Karpas-422 (cell line): ENCODE measurements at regions not wholly inside any gene's neighbourhood (a gene's known extent, or its start where the extent isn't known, plus 50 kb on each side); places are given as distances from the start of the nearest gene placed in this dataset.

ENCODE experiments used
- DNase-seq: peaks from one replicate; pipeline ENCODE4 v3.0.0-alpha.2; 2015
- H2AFZ ChIP-seq: fragments of 200-600 bp; sonication (generic); 2 replicates; pipeline ENCODE4 v1.6.1; 2014; ENCODE audit warnings: antibody characterized with exemption, low read length, mixed read lengths
- H3K27ac ChIP-seq: fragments of 200-600 bp; sonication (generic); 2 replicates; pipeline ENCODE4 v1.5.1; 2014; ENCODE audit warnings: mild to moderate bottlenecking, low read length, moderate library complexity
- H3K27me3 ChIP-seq: fragments of 200-600 bp; sonication (generic); 2 replicates; pipeline ENCODE4 v1.6.1; 2014; ENCODE audit warnings: low read length, mixed read lengths
- H3K36me3 ChIP-seq: fragments of 200-600 bp; sonication (generic); 2 replicates; pipeline ENCODE4 v1.6.1; 2014; ENCODE audit warnings: low read length, mixed read lengths; ENCODE audit not compliant: insufficient read depth
- H3K4me1 ChIP-seq: fragments of 200-600 bp; sonication (generic); 2 replicates; pipeline ENCODE4 v1.6.1; 2014; ENCODE audit warnings: mild to moderate bottlenecking, low read length, mixed read lengths
- H3K4me2 ChIP-seq: fragments of 200-600 bp; sonication (generic); 2 replicates; pipeline ENCODE4 v1.6.1; 2014; ENCODE audit warnings: low read length, low read depth, mild to moderate bottlenecking; ENCODE audit not compliant: poor library complexity, severe bottlenecking
- H3K4me3 ChIP-seq: fragments of 200-600 bp; sonication (generic); 2 replicates; pipeline ENCODE4 v1.5.1; 2014; ENCODE audit warnings: mild to moderate bottlenecking, antibody characterized with exemption, low read length, mixed read lengths
- H3K79me2 ChIP-seq: fragments of 200-600 bp; sonication (generic); 2 replicates; pipeline ENCODE4 v1.6.1; 2014; ENCODE audit warnings: mild to moderate bottlenecking, low read length, mixed read lengths
- H3K9ac ChIP-seq: fragments of 200-600 bp; sonication (generic); 2 replicates; pipeline ENCODE4 v1.6.0; 2014; ENCODE audit warnings: low read length
- H3K9me2 ChIP-seq: fragments of 200-600 bp; sonication (generic), shearing (Covaris generic); replicated peaks from 2 replicates; pipeline ENCODE4 v1.6.0; 2014; ENCODE audit warnings: mild to moderate bottlenecking, low read length, moderate library complexity; ENCODE audit not compliant: insufficient read depth
- H3K9me3 ChIP-seq: fragments of 300-700, 200-600 bp; sonication (generic); 2 replicates; pipeline ENCODE4 v1.6.1; 2014; ENCODE audit warnings: low read length, mixed read lengths
- H4K20me1 ChIP-seq: fragments of 200-600 bp; sonication (generic); 2 replicates; pipeline ENCODE4 v1.6.1; 2014; ENCODE audit warnings: mild to moderate bottlenecking, antibody characterized with exemption, low read length, low read depth; ENCODE audit not compliant: insufficient read depth

- Histone ChIP-seq H2AFZ (no peak overlapping the region), H3K27me3 (no peaks in the 10 kb centered on the region), H3K27ac (no peak overlapping the region), H3K4me3 (no peak overlapping the region), H3K9me3 (no peaks in the 10 kb centered on the region), H3K36me3 (no peaks in the 10 kb centered on the region), H3K9me2 (no peaks in the 10 kb centered on the region), H3K79me2 (no peaks in the 10 kb centered on the region), H3K9ac (no peak overlapping the region), H3K4me1 (no peaks in the 10 kb centered on the region), H3K4me2 (no peak overlapping the region), H4K20me1 (no peaks in the 10 kb centered on the region)
- DNase-seq: no peak
These were observed 244.7 kb upstream of the POU3F1 start for GRCh38 chr1:38291336-38291735.

- Histone ChIP-seq H3K4me1 (no peaks in the 10 kb centered on the region), H2AFZ (no peak overlapping the region), H3K9me2 (no peaks in the 10 kb centered on the region), H3K27ac (no peak overlapping the region), H3K79me2 (no peaks in the 10 kb centered on the region), H4K20me1 (no peaks in the 10 kb centered on the region), H3K27me3 (no peaks in the 10 kb centered on the region), H3K4me2 (no peak overlapping the region), H3K4me3 (no peak overlapping the region), H3K9ac (no peak overlapping the region), H3K9me3 (no peaks in the 10 kb centered on the region), H3K36me3 (no peaks in the 10 kb centered on the region)
- no peak for DNase-seq
These were observed 242.4 kb upstream of the POU3F1 start for GRCh38 chr1:38289034-38289433.

- no peak for DNase-seq
- H2AFZ ChIP-seq: no peak overlapping the region
- H3K9ac ChIP-seq: no peak overlapping the region
- no peak overlapping the region for H3K27ac ChIP-seq
- H3K9me2 ChIP-seq: no peaks in the 10 kb centered on the region
- no peaks in the 10 kb centered on the region for H4K20me1 ChIP-seq
- H3K79me2 ChIP-seq: no peaks in the 10 kb centered on the region
- no peak overlapping the region for H3K4me3 ChIP-seq
- no peaks in the 10 kb centered on the region for H3K9me3 ChIP-seq
- H3K4me2 ChIP-seq: no peak overlapping the region
- H3K27me3 ChIP-seq: no peaks in the 10 kb centered on the region
- no peaks in the 10 kb centered on the region for H3K4me1 ChIP-seq
- H3K36me3 ChIP-seq: no peaks in the 10 kb centered on the region
These were observed 241.0 kb upstream of the POU3F1 start for GRCh38 chr1:38287547-38287946.

GRCh38 chr1:38287036-38287435 is 240.4 kb upstream of the POU3F1 start:
- H3K9me2 ChIP-seq: no peaks in the 10 kb centered on the region
- H3K4me1 ChIP-seq: no peaks in the 10 kb centered on the region
- H4K20me1 ChIP-seq: no peaks in the 10 kb centered on the region
- no peak overlapping the region for H3K27ac ChIP-seq
- H3K4me3 ChIP-seq: no peak overlapping the region
- H3K79me2 ChIP-seq: no peaks in the 10 kb centered on the region
- DNase-seq: no peak
- H3K27me3 ChIP-seq: no peaks in the 10 kb centered on the region
- no peak overlapping the region for H2AFZ ChIP-seq
- no peak overlapping the region for H3K4me2 ChIP-seq
- H3K9me3 ChIP-seq: no peaks in the 10 kb centered on the region
- H3K9ac ChIP-seq: no peak overlapping the region
- no peaks in the 10 kb centered on the region for H3K36me3 ChIP-seq

GRCh38 chr1:38285807-38286530 is 239.4 kb upstream of the POU3F1 start:
- H3K79me2 ChIP-seq: no peaks in the 10 kb centered on the region
- no peaks in the 10 kb centered on the region for H4K20me1 ChIP-seq
- no peak overlapping the region for H3K4me3 ChIP-seq
- no peak for DNase-seq
- H3K27ac ChIP-seq: no peak overlapping the region
- H3K9me3 ChIP-seq: no peaks in the 10 kb centered on the region
- no peak overlapping the region for H2AFZ ChIP-seq
- H3K27me3 ChIP-seq: no peaks in the 10 kb centered on the region
- no peak overlapping the region for H3K4me2 ChIP-seq
- H3K4me1 ChIP-seq: no peaks in the 10 kb centered on the region
- no peaks in the 10 kb centered on the region for H3K36me3 ChIP-seq
- H3K9me2 ChIP-seq: no peaks in the 10 kb centered on the region
- H3K9ac ChIP-seq: no peak overlapping the region

GRCh38 chr1:38284953-38285352 is 238.4 kb upstream of the POU3F1 start:
- Histone ChIP-seq H3K4me1 (no peaks in the 10 kb centered on the region), H3K9ac (no peak overlapping the region), H3K27me3 (no peaks in the 10 kb centered on the region), H3K4me3 (no peak overlapping the region), H3K79me2 (no peaks in the 10 kb centered on the region), H3K9me2 (no peaks in the 10 kb centered on the region), H2AFZ (no peak overlapping the region), H3K27ac (no peak overlapping the region), H3K4me2 (no peak overlapping the region), H3K9me3 (no peaks in the 10 kb centered on the region), H3K36me3 (no peaks in the 10 kb centered on the region), H4K20me1 (no peaks in the 10 kb centered on the region)
- DNase-seq: no peak

GRCh38 chr1:38283696-38284470 is 237.3 kb upstream of the POU3F1 start:
- Histone ChIP-seq H3K4me1 (no peaks in the 10 kb centered on the region), H3K9me3 (peaks cover 3% of the 10 kb centered on the region), H3K4me2 (no peak overlapping the region), H3K27ac (no peak overlapping the region), H2AFZ (no peak overlapping the region), H3K9me2 (no peaks in the 10 kb centered on the region), H3K9ac (no peak overlapping the region), H4K20me1 (no peaks in the 10 kb centered on the region), H3K27me3 (no peaks in the 10 kb centered on the region), H3K79me2 (no peaks in the 10 kb centered on the region), H3K4me3 (no peak overlapping the region), H3K36me3 (no peaks in the 10 kb centered on the region)
- no peak for DNase-seq

GRCh38 chr1:38279148-38279547 is 232.6 kb upstream of the POU3F1 start:
- Histone ChIP-seq H3K9me2 (no peaks in the 10 kb centered on the region), H3K4me2 (no peak overlapping the region), H2AFZ (no peak overlapping the region), H3K36me3 (no peaks in the 10 kb centered on the region), H3K4me1 (no peaks in the 10 kb centered on the region), H3K9ac (no peak overlapping the region), H3K4me3 (no peak overlapping the region), H4K20me1 (no peaks in the 10 kb centered on the region), H3K27ac (no peak overlapping the region), H3K79me2 (no peaks in the 10 kb centered on the region), H3K27me3 (no peaks in the 10 kb centered on the region), H3K9me3 (peaks cover 7% of the 10 kb centered on the region)
- DNase-seq: no peak
